ENCODE measurements at regions not wholly inside any gene's neighbourhood (a gene's known extent, or its start where the extent isn't known, plus 50 kb on each side); places are given as distances from the start of the nearest gene placed in this dataset.
"Not testable (repeated sequence)": the region's sequence is repeated elsewhere in the genome, so short reads cannot be mapped to it uniquely, and the experiment has no call there.

- DNase-seq, result no peak
- Histone ChIP-seq H3K27me3 (no peaks in the 10 kb centered on the region), H3K9me3 (no peaks in the 10 kb centered on the region), H3K36me3 (no peaks in the 10 kb centered on the region), H3K4me1 (no peaks in the 10 kb centered on the region), H3K9ac (ENCODE audit: low read depth in 2 of 2, low read length in 2 of 2) (no peak overlapping the region), H3K27ac (no peak overlapping the region), H3K4me3 (no peak overlapping the region)
- no peak for TF ChIP-seq CTCF (IDR thresholded peaks at IDR 0.05)
- intact Hi-C loops (cut with DNase I), result no loop called here
Measured at GRCh38 chr5:13354611-13355010, 589.9 kb downstream of the DNAH5 start.

- Histone ChIP-seq H3K36me3 (no peaks in the 10 kb centered on the region), H3K9ac (ENCODE audit: low read depth in 2 of 2, low read length in 2 of 2) (no peak overlapping the region), H3K27ac (no peak overlapping the region), H3K9me3 (no peaks in the 10 kb centered on the region), H3K4me1 (no peaks in the 10 kb centered on the region), H3K4me3 (no peak overlapping the region), H3K27me3 (no peaks in the 10 kb centered on the region)
- no peak for DNase-seq
- TF ChIP-seq CTCF (IDR thresholded peaks at IDR 0.05), result no peak
- intact Hi-C loops (cut with DNase I), result no loop called here
Measured at GRCh38 chr5:13350767-13351166, 593.7 kb downstream of the DNAH5 start.

GRCh38 chr5:13348568-13348967 is 595.9 kb downstream of the DNAH5 start:
- H3K36me3 ChIP-seq, result no peaks in the 10 kb centered on the region
- no peak overlapping the region for H3K9ac ChIP-seq (ENCODE audit: low read depth in 2 of 2, low read length in 2 of 2)
- no peak overlapping the region for H3K4me3 ChIP-seq
- no peak overlapping the region for H3K27ac ChIP-seq
- intact Hi-C loops (cut with DNase I), result no loop called here
- H3K4me1 ChIP-seq, result no peaks in the 10 kb centered on the region
- TF ChIP-seq CTCF (IDR thresholded peaks at IDR 0.05), result no peak
- no peak for DNase-seq
- no peaks in the 10 kb centered on the region for H3K9me3 ChIP-seq
- H3K27me3 ChIP-seq, result no peaks in the 10 kb centered on the region

GRCh38 chr5:13346401-13346800 is 598.1 kb downstream of the DNAH5 start:
- TF ChIP-seq CTCF (IDR thresholded peaks at IDR 0.05), result no peak
- intact Hi-C loops (cut with DNase I), result no loop called here
- no peaks in the 10 kb centered on the region for H3K9me3 ChIP-seq
- no peaks in the 10 kb centered on the region for H3K4me1 ChIP-seq
- no peak overlapping the region for H3K27ac ChIP-seq
- no peaks in the 10 kb centered on the region for H3K27me3 ChIP-seq
- H3K36me3 ChIP-seq, result no peaks in the 10 kb centered on the region
- DNase-seq, result no peak
- H3K4me3 ChIP-seq, result no peak overlapping the region
- no peak overlapping the region for H3K9ac ChIP-seq (ENCODE audit: low read depth in 2 of 2, low read length in 2 of 2)

- no peaks in the 10 kb centered on the region for H3K27me3 ChIP-seq
- H3K9ac ChIP-seq (ENCODE audit: low read depth in 2 of 2, low read length in 2 of 2), result no peak overlapping the region
- no peak for TF ChIP-seq CTCF (IDR thresholded peaks at IDR 0.05)
- no peak overlapping the region for H3K4me3 ChIP-seq
- intact Hi-C loops (cut with DNase I), result no loop called here
- no peaks in the 10 kb centered on the region for H3K4me1 ChIP-seq
- no peak for DNase-seq
- H3K36me3 ChIP-seq, result no peaks in the 10 kb centered on the region
- no peak overlapping the region for H3K27ac ChIP-seq
- no peaks in the 10 kb centered on the region for H3K9me3 ChIP-seq
Measured at GRCh38 chr5:13339093-13339492, 605.4 kb downstream of the DNAH5 start.

GRCh38 chr5:13335026-13335425 is 609.5 kb downstream of the DNAH5 start:
- H3K9ac ChIP-seq (ENCODE audit: low read depth in 2 of 2, low read length in 2 of 2); intact Hi-C loops (cut with DNase I); H3K9me3 ChIP-seq; H3K4me3 ChIP-seq; H3K36me3 ChIP-seq; H3K27ac ChIP-seq; H3K4me1 ChIP-seq; H3K27me3 ChIP-seq; DNase-seq: not testable (repeated sequence)

Measured in colonic mucosa (tissue), 4 donors.